ENCODE measurements at regions not wholly inside any gene's neighbourhood (a gene's known extent, or its start where the extent isn't known, plus 50 kb on each side); places are given as distances from the start of the nearest gene placed in this dataset.

DNA sequence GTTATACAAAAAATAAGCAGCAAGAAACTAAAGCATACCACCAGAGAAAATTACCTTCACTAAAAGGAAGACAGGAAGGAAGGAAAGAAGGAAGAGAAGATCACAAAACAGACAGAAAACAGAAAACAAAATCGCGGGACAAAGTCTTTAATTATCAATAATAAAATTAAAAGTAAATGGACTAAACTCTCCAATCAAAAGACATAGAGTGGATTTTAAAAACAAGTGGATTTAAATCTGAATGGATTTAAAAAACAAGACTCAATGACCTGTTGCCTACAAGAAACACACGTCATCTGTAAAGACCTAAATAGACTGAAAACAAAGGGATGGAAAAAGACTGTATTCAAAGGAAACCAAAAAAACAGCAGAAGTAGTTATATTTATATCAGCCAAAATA is 75.7 kb upstream of the MAGI3 start:
- TF ChIP-seq, protein P1, sequence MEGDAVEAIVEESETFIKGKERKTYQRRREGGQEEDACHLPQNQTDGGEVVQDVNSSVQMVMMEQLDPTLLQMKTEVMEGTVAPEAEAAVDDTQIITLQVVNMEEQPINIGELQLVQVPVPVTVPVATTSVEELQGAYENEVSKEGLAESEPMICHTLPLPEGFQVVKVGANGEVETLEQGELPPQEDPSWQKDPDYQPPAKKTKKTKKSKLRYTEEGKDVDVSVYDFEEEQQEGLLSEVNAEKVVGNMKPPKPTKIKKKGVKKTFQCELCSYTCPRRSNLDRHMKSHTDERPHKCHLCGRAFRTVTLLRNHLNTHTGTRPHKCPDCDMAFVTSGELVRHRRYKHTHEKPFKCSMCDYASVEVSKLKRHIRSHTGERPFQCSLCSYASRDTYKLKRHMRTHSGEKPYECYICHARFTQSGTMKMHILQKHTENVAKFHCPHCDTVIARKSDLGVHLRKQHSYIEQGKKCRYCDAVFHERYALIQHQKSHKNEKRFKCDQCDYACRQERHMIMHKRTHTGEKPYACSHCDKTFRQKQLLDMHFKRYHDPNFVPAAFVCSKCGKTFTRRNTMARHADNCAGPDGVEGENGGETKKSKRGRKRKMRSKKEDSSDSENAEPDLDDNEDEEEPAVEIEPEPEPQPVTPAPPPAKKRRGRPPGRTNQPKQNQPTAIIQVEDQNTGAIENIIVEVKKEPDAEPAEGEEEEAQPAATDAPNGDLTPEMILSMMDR (IDR thresholded peaks at IDR 0.05), result no peak
- no peak for TF ChIP-seq POLR2A (IDR thresholded peaks at IDR 0.05)

Data from body of pancreas (tissue), 4 donors.